ENCODE measurements at regions not wholly inside any gene's neighbourhood (a gene's known extent, or its start where the extent isn't known, plus 50 kb on each side); places are given as distances from the start of the nearest gene placed in this dataset.

DNA sequence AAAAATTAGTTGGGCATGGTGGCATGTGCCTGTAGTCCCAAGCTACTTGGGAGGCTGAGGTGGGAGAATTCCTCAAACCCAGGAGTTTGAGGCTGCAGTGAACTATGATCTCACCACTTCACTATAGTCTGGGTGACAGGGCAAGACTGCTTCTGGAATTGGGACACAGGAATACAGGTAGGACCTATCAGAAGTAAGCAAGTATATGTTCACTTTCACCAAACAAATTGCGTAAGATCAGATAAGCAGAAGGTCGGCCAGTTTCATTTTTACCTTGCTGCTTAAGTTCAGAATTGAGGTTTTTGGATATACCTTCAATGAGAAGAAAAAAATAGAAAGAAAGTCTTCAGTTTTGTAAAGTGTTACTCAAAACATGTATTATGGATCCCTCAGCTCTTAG, 171.7 kb downstream of the MAT2B start:
- Histone ChIP-seq H3K27me3 (ENCODE audit: control insufficient read depth in 4 of 4, insufficient read depth in 4 of 4, low read length in 3 of 4) (no peaks in the 10 kb centered on the region), H3K27ac (ENCODE audit: low read depth in 1 of 2, low read length in 2 of 2) (no peak overlapping the region), H3K9me3 (ENCODE audit: control insufficient read depth in 4 of 4, low read length in 3 of 4) (no peaks in the 10 kb centered on the region), H3K4me3 (ENCODE audit: low read depth in 1 of 3, low read length in 3 of 3) (no peak overlapping the region), H3K9ac (ENCODE audit: low read depth in 1 of 2, low read length in 2 of 2) (no peak overlapping the region), H3K36me3 (ENCODE audit: control insufficient read depth in 4 of 4, insufficient read depth in 3 of 4, low read depth in 1 of 4, low read length in 3 of 4) (no peaks in the 10 kb centered on the region), H3K4me1 (ENCODE audit: control insufficient read depth in 4 of 4, insufficient read depth in 4 of 4, low read length in 3 of 4) (no peaks in the 10 kb centered on the region)
- no peak for DNase-seq (ENCODE audit: low spot score)
- TF ChIP-seq HNF4A (conservative IDR thresholded peaks at IDR 0.05) (no peak), JUND (IDR thresholded peaks at IDR 0.05) (no peak), FOXA2 (IDR thresholded peaks at IDR 0.05) (no peak), FOXA1 (IDR thresholded peaks at IDR 0.05) (no peak), SP1 (IDR thresholded peaks at IDR 0.05) (no peak), GABPA (IDR thresholded peaks at IDR 0.05 in 1 of 2, conservative IDR thresholded peaks at IDR 0.05 in 1 of 2) (no peak), EGR1 (IDR thresholded peaks at IDR 0.05; ENCODE audit: low read depth in 2 of 2) (no peak), YY1 (IDR thresholded peaks at IDR 0.05) (no peak)
- TF ChIP-seq, protein P1, sequence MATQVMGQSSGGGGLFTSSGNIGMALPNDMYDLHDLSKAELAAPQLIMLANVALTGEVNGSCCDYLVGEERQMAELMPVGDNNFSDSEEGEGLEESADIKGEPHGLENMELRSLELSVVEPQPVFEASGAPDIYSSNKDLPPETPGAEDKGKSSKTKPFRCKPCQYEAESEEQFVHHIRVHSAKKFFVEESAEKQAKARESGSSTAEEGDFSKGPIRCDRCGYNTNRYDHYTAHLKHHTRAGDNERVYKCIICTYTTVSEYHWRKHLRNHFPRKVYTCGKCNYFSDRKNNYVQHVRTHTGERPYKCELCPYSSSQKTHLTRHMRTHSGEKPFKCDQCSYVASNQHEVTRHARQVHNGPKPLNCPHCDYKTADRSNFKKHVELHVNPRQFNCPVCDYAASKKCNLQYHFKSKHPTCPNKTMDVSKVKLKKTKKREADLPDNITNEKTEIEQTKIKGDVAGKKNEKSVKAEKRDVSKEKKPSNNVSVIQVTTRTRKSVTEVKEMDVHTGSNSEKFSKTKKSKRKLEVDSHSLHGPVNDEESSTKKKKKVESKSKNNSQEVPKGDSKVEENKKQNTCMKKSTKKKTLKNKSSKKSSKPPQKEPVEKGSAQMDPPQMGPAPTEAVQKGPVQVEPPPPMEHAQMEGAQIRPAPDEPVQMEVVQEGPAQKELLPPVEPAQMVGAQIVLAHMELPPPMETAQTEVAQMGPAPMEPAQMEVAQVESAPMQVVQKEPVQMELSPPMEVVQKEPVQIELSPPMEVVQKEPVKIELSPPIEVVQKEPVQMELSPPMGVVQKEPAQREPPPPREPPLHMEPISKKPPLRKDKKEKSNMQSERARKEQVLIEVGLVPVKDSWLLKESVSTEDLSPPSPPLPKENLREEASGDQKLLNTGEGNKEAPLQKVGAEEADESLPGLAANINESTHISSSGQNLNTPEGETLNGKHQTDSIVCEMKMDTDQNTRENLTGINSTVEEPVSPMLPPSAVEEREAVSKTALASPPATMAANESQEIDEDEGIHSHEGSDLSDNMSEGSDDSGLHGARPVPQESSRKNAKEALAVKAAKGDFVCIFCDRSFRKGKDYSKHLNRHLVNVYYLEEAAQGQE (IDR thresholded peaks at IDR 0.05), result no peak
- TF ChIP-seq, protein P2, sequence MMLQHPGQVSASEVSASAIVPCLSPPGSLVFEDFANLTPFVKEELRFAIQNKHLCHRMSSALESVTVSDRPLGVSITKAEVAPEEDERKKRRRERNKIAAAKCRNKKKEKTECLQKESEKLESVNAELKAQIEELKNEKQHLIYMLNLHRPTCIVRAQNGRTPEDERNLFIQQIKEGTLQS (IDR thresholded peaks at IDR 0.05), result no peak
- TF ChIP-seq, protein P3, sequence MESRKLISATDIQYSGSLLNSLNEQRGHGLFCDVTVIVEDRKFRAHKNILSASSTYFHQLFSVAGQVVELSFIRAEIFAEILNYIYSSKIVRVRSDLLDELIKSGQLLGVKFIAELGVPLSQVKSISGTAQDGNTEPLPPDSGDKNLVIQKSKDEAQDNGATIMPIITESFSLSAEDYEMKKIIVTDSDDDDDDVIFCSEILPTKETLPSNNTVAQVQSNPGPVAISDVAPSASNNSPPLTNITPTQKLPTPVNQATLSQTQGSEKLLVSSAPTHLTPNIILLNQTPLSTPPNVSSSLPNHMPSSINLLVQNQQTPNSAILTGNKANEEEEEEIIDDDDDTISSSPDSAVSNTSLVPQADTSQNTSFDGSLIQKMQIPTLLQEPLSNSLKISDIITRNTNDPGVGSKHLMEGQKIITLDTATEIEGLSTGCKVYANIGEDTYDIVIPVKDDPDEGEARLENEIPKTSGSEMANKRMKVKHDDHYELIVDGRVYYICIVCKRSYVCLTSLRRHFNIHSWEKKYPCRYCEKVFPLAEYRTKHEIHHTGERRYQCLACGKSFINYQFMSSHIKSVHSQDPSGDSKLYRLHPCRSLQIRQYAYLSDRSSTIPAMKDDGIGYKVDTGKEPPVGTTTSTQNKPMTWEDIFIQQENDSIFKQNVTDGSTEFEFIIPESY (IDR thresholded peaks at IDR 0.05), result no peak
- TF ChIP-seq, protein P4, sequence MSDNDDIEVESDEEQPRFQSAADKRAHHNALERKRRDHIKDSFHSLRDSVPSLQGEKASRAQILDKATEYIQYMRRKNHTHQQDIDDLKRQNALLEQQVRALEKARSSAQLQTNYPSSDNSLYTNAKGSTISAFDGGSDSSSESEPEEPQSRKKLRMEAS (IDR thresholded peaks at IDR 0.05), result no peak
- 42% methylated on average over 2 of the region's 2 CpGs for WGBS

DNA sequence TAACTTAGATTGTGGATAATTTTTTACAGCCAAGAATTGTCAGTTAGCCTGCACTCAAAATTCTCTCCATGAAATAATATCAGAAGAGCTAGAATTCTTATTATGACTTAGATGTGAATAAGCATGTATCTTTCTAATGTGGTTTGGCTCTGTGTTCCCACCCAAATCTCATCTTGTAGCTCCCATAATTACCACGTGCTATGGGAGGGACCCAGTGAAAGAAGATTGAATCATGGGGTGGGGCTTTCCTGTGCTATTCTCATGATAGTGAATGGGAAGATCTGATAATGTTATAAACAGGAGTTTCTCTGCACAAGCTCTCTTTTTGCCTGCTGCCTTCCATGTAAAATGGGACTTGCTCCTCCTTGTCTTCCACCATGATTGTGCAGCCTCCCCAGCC, 176.8 kb downstream of the MAT2B start:
- Histone ChIP-seq H3K4me3 (ENCODE audit: low read depth in 1 of 3, low read length in 3 of 3) (no peak overlapping the region), H3K27ac (ENCODE audit: low read depth in 1 of 2, low read length in 2 of 2) (no peak overlapping the region), H3K36me3 (ENCODE audit: control insufficient read depth in 4 of 4, insufficient read depth in 3 of 4, low read depth in 1 of 4, low read length in 3 of 4) (no peaks in the 10 kb centered on the region), H3K27me3 (ENCODE audit: control insufficient read depth in 4 of 4, insufficient read depth in 4 of 4, low read length in 3 of 4) (no peaks in the 10 kb centered on the region), H3K9me3 (ENCODE audit: control insufficient read depth in 4 of 4, low read length in 3 of 4) (no peaks in the 10 kb centered on the region), H3K9ac (ENCODE audit: low read depth in 1 of 2, low read length in 2 of 2) (no peak overlapping the region), H3K4me1 (ENCODE audit: control insufficient read depth in 4 of 4, insufficient read depth in 4 of 4, low read length in 3 of 4) (no peaks in the 10 kb centered on the region)
- 63% methylated on average over 1 of the region's 1 CpG for WGBS
- TF ChIP-seq GABPA (IDR thresholded peaks at IDR 0.05 in 1 of 2, conservative IDR thresholded peaks at IDR 0.05 in 1 of 2), result no peak
- TF ChIP-seq, protein P3 (IDR thresholded peaks at IDR 0.05), result no peak
- no peak for TF ChIP-seq HNF4G (IDR thresholded peaks at IDR 0.05)
- no peak for TF ChIP-seq SP1 (IDR thresholded peaks at IDR 0.05)
- DNase-seq (ENCODE audit: low spot score), result no peak

Data from liver (tissue), 7 donors.